ENCODE measurements at regions not wholly inside any gene's neighbourhood (a gene's known extent, or its start where the extent isn't known, plus 50 kb on each side); places are given as distances from the start of the nearest gene placed in this dataset. TPM values are rescaled to one million over a fixed set of nuclear protein-coding genes. Genes with fewer than 3 reads are reported as not detected.

- no peak for FAIRE-seq
- no peak for DNase-seq (ENCODE audit: low spot score in 2 of 2)
These were observed 87.1 kb upstream of the PLSCR5 start for GRCh38 chr3:146692254-146692653.

- no peak for FAIRE-seq
These were observed 80.1 kb upstream of the PLSCR5 start for GRCh38 chr3:146685050-146685814.

DNA sequence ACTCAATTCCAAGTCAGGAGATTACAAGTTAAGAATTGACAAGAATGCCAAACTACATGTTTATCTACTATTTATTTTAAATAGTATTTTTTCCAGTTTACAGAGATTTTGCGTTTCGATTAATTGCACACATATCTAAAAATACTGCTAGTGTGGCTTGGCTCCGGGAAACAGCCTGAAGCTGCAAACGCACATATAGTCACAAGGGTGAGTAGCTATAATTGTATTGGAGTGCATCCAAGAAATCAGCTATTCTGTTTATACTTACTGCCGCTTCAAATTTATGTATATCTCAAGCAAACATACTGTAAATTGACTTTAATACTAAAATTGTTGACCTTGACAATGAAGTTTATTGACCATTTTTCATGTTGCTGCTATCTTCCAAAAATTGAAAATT, 77.0 kb upstream of the PLSCR5 start:
- no peak for FAIRE-seq
- no peak for DNase-seq (ENCODE audit: low spot score in 2 of 2)

More at GRCh38 chr3:146685050-146685814, 80.1 kb upstream of the PLSCR5 start:
- no peak for DNase-seq (ENCODE audit: low spot score in 2 of 2)

DNA sequence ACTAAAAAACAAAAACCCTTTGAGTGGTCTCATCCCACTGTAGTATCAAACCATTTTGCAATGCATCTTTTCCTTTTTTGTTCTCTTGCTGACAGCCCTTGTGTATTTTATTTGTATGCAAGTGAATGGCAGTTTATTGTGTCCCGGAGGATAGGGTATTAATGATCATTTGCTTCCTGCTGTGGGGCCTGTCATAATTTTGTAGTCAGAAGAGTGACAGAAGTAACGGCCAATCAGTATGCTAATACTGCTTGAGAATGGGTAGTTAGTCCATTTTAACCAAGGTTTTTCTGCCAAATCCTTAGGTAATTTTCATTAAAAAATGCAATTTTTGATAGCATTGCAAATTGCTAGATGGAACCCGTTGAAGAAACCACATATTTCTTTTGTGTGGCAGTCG, 75.5 kb upstream of the PLSCR5 start:
- no peak for FAIRE-seq

GRCh38 chr3:146679995-146680394, 74.8 kb upstream of the PLSCR5 start:
- no peak for DNase-seq (ENCODE audit: low spot score in 2 of 2)
- no peak for FAIRE-seq

More for the DNA sequence above, 75.5 kb upstream of the PLSCR5 start:
- DNase-seq (ENCODE audit: low spot score in 2 of 2), result no peak

DNA sequence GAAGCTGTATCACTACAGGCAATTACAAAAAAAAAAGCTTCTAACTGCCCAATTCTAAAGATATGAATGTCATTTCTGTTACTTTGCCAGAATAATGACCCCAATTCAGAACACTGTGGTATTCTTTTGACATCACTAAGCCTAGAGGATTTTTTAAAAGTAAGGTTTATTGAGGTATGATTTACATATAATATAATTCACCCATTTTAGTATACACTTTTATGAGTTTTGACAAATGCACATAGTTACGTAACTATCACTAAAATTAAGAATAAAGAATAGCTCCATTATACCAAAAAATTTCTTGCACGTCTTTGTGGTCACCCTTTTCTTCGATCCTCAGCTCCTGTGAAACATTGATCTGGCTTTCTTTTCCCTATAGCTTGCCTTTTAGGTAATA, 74.0 kb upstream of the PLSCR5 start:
- FAIRE-seq (no peak), DNase-seq (ENCODE audit: low spot score in 2 of 2) (no peak)

DNA sequence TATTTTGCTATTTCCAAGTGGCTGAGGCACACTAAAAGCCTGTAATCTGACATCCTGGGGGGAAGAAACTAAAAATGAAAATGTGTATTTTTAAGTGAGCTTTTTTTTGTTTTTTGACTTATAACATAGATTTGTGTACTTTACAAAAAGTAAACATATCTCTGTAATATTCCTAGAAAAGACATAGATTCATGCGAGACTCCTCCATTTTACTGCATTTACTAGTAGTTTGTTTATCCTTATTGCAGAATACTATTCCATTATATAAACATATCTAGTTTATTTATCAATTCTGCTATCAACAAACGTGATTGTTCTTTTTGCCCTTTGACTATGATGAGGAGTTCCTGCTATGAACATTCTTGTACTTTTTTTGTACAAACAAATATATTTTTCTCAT, 67.8 kb upstream of the PLSCR5 start:
- FAIRE-seq (peak; percentile 47), DNase-seq (ENCODE audit: low spot score in 2 of 2) (no peak)

- FAIRE-seq (no peak), DNase-seq (ENCODE audit: low spot score in 2 of 2) (no peak)
These were observed 59.3 kb upstream of the PLSCR5 start for GRCh38 chr3:146664403-146664802.

- DNase-seq (ENCODE audit: low spot score in 2 of 2) (no peak), FAIRE-seq (no peak)
These were observed 53.7 kb upstream of the PLSCR5 start for GRCh38 chr3:146658841-146659240.

GRCh38 chr3:146655333-146655996, 50.3 kb upstream of the PLSCR5 start:
- DNase-seq (ENCODE audit: low spot score in 2 of 2) (no peak), FAIRE-seq (no peak)

Small RNAs in the stretch of these regions (small RNA-seq; reads per million reads assigned to genes)
- gene RNU6-505P, result not detected
